AG08395 (cell line): ENCODE measurements at regions not wholly inside any gene's neighbourhood (a gene's known extent, or its start where the extent isn't known, plus 50 kb on each side); places are given as distances from the start of the nearest gene placed in this dataset.

ENCODE experiments used
- DNase-seq: peaks from one replicate; pipeline ENCODE4 v3.0.0; 2012; ENCODE audit warnings: mixed read lengths, low spot score

DNA sequence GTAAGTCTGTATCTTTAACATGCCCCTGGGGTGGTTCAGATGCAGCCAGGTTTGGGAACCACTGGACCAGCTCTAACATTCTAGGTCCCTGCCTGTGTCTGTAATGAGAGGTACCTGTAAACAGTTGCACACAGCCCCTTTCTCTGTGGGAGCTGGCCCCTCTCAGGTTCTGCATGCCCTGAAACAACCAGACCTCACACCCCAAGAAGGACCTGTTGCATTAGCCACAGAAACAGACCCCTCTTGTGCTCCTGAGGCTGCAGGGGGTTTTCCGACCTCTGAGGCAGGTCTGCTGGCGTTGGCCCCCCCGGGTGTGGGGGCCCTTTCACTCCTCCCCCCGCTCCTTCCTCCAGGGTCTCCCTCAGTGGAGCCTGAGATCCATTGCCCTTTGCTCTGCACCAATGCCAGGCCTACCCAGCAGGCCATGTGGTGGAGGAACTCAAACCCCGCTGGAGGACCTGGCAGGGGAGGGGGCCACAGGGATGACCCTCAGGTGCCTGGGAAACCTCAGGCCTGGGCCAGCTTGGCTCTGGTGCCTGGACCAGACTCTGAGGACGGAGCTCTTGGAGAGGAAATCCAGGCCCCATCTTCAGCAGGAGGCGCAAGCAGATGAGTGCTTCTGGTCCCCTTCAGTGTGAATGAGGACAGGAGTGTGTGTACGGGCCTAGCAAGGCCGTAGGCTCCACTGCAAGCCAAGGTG, 61.4 kb upstream of the PJA1 start:
- DNase-seq = no peak

DNA sequence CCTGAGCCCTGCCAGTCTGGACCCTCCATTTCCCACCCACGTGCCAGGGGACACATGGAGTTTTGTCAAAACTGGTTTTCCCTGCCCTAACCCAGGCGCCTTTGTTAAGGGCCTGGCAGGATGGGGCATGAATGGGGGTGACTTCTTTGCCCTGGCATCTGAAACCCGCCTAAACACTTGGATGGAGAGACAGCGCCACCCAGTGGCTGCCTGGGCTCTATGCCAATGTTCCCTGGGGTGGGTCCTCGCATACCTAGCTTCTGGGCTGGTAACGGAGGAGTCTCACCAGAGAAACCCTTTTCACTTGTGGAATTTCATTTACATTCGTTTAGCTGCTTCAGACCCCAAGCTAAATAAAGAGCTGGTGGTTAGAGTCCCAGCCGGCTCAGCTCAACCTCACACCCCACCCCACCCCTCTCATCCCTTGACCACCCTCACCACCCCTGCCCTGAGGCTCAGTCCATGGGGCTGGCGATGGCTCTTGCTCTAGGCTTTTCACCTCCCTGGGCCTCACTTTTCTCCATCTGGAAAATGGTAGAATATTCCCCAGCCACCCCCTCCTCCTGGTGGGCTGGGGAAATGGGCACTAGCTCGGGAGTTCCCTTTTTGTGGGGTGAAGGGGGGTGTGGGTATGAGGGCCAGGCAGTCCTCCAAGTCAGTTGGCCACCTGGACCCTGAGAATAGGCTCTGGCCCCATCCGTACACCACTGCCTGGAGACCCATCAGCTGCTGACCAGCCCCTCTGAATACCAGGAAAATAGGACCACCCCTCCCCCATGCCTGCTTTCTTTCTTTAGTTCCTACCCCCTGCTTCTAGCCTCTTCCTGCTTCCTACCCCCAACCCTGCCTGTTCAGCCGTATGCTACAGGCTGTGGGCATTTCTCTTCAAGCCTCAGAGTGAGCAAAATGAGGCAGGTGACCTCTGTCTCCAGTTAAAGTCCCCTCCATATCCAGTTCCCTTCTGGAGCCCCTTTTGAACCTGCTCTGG, 57.1 kb upstream of the PJA1 start:
- DNase-seq = peak; percentile 80

DNA sequence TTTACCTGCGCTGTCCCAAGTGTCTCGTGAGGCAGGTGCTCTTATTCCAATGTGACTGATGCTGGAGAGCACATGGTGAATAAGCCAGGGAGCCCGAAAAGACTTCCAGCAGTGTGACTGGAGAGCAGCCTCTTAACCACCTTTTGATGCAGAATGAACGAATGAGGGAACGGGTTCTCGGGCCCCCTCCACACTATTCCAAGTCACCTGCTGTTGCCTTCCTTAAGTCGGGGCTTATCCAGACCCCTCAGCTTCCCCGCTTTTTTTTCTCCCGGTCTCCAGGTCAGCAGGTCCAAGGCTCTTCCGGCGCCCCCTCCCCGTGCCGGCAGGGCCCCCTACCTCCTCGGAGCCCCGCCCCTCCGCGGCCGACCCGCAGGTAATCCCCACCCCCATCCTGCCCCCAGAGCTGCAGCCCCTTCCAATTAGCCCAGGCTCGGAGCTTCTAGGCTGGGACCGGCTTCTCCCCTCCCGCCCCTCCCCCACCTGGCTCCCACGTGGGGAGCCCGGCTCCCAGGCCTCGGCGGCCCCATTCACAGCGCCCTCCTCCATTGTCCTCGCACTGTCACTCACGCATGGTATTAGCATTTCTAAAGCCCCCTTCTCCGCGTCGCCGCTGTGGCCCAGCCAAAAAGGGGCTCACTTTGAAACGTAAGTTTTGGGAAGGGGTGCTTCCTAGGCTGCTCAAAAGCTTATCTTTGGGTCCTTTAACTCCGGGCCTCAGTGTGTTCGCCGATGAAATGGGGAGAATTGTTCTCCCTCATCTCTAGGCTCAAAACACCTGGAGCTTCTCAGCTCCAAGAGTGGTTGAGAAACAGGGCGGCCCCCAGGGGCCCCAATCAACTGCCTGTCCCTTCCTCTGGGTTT, 56.2 kb upstream of the PJA1 start:
- no peak for DNase-seq

DNA sequence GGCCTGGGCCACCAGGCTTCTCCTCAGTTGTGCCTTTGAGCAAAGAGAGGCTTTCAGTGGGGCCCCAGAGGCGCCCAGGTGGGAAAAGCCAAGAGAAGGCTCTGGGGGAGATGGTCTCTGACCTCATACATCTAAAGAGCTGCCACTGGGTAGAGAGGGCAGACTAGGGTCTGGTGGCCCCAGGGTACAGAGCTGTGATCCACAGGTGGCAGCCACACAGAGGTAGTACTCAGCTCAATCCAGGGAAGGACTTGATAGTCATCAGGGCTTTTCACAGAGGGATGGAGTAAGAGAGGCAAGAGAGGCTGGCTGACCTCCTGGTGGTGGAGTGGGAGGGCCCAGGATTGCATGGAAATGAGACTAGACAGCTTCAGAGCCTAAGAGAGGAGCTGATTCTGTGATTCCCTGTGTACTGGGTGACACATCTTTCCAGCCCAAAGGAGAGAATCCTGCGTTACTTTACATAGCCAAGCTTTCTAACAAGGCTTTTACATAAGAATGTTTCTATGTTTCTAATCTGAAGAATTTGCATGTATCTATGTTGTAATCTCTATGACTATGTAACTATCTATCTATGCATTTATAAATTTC, 53.2 kb upstream of the PJA1 start:
- no peak for DNase-seq

DNA sequence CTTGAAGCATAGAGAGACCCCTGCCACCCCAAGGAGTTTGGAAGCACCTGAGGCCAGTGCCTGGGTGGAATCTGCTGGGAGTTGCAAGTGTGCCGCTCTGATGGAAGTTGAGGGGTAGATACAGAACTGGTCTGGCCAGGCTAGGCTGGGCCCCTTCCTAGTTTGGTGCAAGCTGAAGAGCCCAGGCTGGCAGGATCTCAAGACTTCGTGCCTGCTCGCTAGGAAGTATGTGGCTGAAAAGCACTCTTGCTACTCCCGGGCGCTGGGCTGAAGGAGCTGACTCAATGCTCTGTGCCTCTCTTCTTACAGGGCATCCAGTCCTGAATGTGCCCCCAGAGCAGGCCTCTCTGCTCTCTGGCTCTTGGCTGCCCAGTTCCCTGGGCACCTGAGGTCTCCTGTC, 51.7 kb upstream of the PJA1 start:
- DNase-seq = no peak

DNA sequence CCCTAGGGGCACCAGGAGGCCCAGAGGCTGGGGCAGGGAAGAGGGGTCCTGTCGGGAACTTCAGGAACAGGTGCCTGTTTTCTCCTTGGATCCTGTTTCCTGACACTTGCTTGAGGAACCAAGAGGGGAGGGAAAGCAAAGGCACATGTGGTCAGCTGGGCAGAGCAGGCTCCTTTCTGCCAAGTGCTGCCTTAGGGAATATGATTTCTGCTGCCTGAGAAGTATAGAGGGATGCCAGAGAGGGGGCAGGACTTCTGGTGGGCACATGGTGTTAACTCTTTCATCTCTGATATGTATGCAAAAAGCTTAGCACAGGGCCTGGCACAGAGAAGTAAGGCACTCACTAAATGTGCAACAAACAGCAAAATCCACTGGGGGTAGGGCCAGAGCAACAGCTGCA, 51.2 kb upstream of the PJA1 start:
- DNase-seq = no peak

DNA sequence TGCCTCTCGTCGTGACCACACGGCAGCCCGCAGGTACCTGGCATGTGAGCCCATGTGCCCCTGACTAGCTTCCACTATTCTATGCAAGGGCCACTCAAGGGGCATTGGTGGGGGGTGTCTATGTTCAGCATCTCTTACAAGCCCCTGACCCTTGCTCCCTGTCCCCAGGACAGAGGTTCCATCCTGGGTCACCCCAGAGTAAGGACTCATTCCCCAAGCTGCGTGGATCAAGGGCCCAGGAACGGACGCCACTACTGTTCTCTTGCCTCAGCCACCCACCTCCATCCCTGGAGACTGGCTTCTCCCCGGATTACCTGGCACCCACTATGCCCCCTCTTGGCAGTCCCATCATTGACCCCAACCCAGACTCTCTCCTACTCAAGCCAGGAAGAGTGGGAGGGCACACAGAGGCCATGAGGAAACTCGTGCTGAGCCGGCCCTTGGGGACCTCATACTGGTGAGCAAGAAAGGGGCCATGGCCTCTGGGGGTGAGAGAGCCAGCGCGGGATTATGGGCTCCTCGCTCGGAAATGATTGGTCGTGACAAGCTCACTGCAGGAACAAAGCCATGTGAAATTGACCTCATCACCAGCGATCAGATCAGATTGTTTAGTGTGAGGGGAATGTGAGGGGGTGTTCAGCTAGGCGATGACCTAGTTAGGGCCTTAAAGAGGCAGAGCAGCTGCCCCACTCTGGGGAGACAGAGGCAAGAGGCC, 50.1 kb upstream of the PJA1 start:
- DNase-seq = no peak
